ENCODE measurements at regions not wholly inside any gene's neighbourhood (a gene's known extent, or its start where the extent isn't known, plus 50 kb on each side); places are given as distances from the start of the nearest gene placed in this dataset.

DNA sequence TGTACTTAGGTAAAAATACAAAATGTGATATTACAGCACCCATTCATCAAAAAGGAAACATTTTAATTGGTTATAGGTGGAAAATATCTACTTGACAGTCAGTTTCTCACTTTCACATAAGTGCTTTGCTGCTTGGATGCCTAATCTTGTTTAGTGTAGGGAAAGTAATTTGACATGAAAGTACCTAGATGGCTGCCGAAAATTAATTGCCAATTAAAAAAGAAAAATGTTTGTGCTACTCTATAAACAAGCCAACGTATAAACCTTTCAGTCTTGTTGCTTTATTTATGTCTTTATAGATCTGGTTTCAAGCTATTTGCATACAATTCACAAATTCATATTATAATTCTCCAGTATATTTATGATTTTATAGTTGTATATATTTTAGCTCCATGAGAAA is 729.9 kb downstream of the DACH1 start:
- DNase-seq (ENCODE audit: low spot score) = no peak
- TF ChIP-seq CTCF (IDR thresholded peaks at IDR 0.05; ENCODE audit: extremely low read depth, missing control alignments) = no peak

- no peak for TF ChIP-seq CTCF (IDR thresholded peaks at IDR 0.05; ENCODE audit: extremely low read depth, missing control alignments)
- DNase-seq (ENCODE audit: low spot score) = no peak
Observed at GRCh38 chr13:71124230-71124629, 742.8 kb downstream of the DACH1 start.

DNA sequence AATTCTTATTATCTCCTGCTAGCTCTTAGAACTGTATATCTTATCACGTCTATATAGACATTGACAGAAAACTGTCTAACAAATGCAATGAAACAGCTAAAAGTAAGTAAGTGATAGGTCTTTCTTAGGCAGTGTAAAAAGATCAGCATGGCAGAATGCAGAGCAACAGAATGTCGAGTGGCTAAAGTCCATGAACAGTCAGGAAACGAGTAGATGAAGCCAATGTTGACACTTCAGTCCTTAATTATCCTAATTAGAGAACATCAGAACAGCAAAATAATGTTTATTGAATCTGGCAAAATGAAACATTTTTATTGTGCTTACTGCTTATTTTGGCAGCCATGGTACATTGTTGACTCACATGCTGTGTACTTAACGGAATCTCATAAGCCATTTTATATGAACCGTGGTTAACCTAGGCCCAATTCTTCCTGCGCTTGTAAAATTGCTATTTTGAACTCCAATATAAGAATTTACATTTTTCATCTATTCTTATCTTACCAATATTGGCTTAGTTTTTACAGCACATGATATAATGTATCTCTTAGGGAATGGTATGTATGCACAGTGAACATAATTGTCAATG is 748.1 kb downstream of the DACH1 start:
- DNase-seq (ENCODE audit: low spot score) = no peak
- no peak for TF ChIP-seq CTCF (IDR thresholded peaks at IDR 0.05; ENCODE audit: extremely low read depth, missing control alignments)

- no peak for TF ChIP-seq CTCF (IDR thresholded peaks at IDR 0.05; ENCODE audit: extremely low read depth, missing control alignments)
- no peak for DNase-seq (ENCODE audit: low spot score)
Observed at GRCh38 chr13:71117920-71118319, 749.1 kb downstream of the DACH1 start.

DNA sequence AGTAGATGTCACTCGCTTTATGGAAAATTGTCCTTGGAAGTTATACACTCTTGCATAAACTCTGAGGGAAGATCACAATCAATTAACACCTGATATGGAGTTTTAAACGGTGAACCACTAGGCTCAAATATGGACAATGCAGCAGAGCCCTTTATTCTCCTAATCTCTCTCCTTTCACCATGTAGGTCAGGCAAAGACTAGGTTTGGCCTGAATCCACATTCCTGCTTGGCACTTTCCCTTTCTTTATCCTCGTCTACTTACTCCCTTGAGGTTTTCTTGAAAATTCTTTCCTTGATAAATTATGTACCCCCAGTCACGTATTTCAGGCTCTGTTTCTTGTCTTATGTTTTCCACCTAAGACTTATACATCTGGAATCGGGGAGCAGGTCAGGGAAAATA is 751.7 kb downstream of the DACH1 start:
- no peak for DNase-seq (ENCODE audit: low spot score)
- TF ChIP-seq CTCF (IDR thresholded peaks at IDR 0.05; ENCODE audit: extremely low read depth, missing control alignments) = no peak

DNA sequence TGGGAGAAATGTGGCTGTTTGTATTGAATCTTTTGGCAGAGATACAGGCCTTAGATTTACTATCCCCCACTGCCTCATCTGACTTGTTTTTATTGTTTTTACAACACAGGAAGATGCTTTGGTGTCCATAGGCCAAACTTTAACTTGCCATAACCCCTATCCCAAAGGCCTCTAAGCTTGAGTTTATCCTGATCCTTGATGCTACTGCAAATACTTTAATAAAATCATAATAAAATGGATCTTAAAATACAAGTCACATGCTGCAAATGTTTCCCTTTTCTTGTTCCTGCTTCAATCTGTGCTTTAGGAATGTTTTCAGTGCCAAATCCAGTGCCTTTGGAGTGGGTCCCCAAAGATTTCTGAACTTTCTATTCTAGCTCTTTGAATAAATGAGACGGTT is 770.6 kb downstream of the DACH1 start:
- TF ChIP-seq CTCF (IDR thresholded peaks at IDR 0.05; ENCODE audit: extremely low read depth, missing control alignments) = no peak
- DNase-seq (ENCODE audit: low spot score) = no peak

- no peak for DNase-seq (ENCODE audit: low spot score)
- TF ChIP-seq CTCF (IDR thresholded peaks at IDR 0.05; ENCODE audit: extremely low read depth, missing control alignments) = no peak
Observed at GRCh38 chr13:71090990-71091389, 776.0 kb downstream of the DACH1 start.
